Ammon's horn (tissue), 1 donor: ENCODE measurements at regions not wholly inside any gene's neighbourhood (a gene's known extent, or its start where the extent isn't known, plus 50 kb on each side); places are given as distances from the start of the nearest gene placed in this dataset.

Source experiments
- DNase-seq: peaks from one replicate; pipeline ENCODE4 v3.0.0-alpha.2; 2016; ENCODE audit warnings: low spot score

GRCh38 chr11:113553235-113553634 lies 78.0 kb upstream of the DRD2 start:
- DNase-seq = no peak

- no peak for DNase-seq
Observed at GRCh38 chr11:113552271-113552670, 77.1 kb upstream of the DRD2 start.

- DNase-seq = no peak
Observed at GRCh38 chr11:113551645-113552044, 76.4 kb upstream of the DRD2 start.

GRCh38 chr11:113549611-113550578 lies 74.7 kb upstream of the DRD2 start:
- peak; percentile 35 for DNase-seq

GRCh38 chr11:113549061-113549460 lies 73.9 kb upstream of the DRD2 start:
- no peak for DNase-seq

GRCh38 chr11:113547739-113548138 lies 72.5 kb upstream of the DRD2 start:
- no peak for DNase-seq

- DNase-seq = no peak
Observed at GRCh38 chr11:113546757-113547507, 71.7 kb upstream of the DRD2 start.

- no peak for DNase-seq
Observed at GRCh38 chr11:113542420-113542819, 67.2 kb upstream of the DRD2 start.

GRCh38 chr11:113540416-113541330 lies 65.5 kb upstream of the DRD2 start:
- DNase-seq = no peak

- DNase-seq = no peak
Observed at GRCh38 chr11:113538451-113539412, 63.5 kb upstream of the DRD2 start.

GRCh38 chr11:113534625-113535024 lies 59.4 kb upstream of the DRD2 start:
- no peak for DNase-seq

- DNase-seq = no peak
Observed at GRCh38 chr11:113533425-113533698, 58.2 kb upstream of the DRD2 start.

- peak; percentile 87 for DNase-seq
Observed at GRCh38 chr11:113532697-113533424, 57.7 kb upstream of the DRD2 start.

- no peak for DNase-seq
Observed at GRCh38 chr11:113531575-113532451, 56.6 kb upstream of the DRD2 start.

GRCh38 chr11:113531083-113531482 lies 55.9 kb upstream of the DRD2 start:
- no peak for DNase-seq

GRCh38 chr11:113529606-113530005 lies 54.4 kb upstream of the DRD2 start:
- no peak for DNase-seq

GRCh38 chr11:113528982-113529381 lies 53.8 kb upstream of the DRD2 start:
- DNase-seq = no peak

GRCh38 chr11:113526521-113526920 lies 51.3 kb upstream of the DRD2 start:
- no peak for DNase-seq
